Stomach (tissue), 8 donors: ENCODE measurements at regions not wholly inside any gene's neighbourhood (a gene's known extent, or its start where the extent isn't known, plus 50 kb on each side); places are given as distances from the start of the nearest gene placed in this dataset.

Experiments used
- DNase-seq, 2 donors: peaks; one replicate each; pipeline versions ENCODE4 v3.0.0 to v3.0.0-alpha.2; 2013 to 2019
- H3K27ac ChIP-seq, 5 donors: fragments of 200-600 bp in 4 of 5; sonication (generic) in 4 of 5; one replicate each; pipeline ENCODE4 v1.5.1; 2013 to 2019; ENCODE audit warnings: mild to moderate bottlenecking in 1 of 5, moderate library complexity in 1 of 5
- H3K27me3 ChIP-seq, 3 donors: fragments of 200-600 bp; sonication (generic); one replicate each; pipeline ENCODE4 v1.5.1; 2017 to 2019; ENCODE audit warnings: mixed run types in 1 of 3
- H3K36me3 ChIP-seq, 4 donors: fragments of 200-600 bp; sonication (generic); 1 replicate in 3 of 4; 2 replicates in 1 of 4; pipeline ENCODE4 v1.5.1; 2016 to 2019
- H3K4me1 ChIP-seq, 4 donors: fragments of 200-600 bp; sonication (generic); one replicate each; pipeline ENCODE4 v1.5.1; 2016 to 2019
- H3K4me3 ChIP-seq, 4 donors: fragments of 200-600 bp; sonication (generic) in 3 of 4; one replicate each; pipeline ENCODE4 v1.5.1; 2016 to 2019; ENCODE audit warnings: mild to moderate bottlenecking in 1 of 4
- H3K9me3 ChIP-seq, 4 donors: fragments of 200-600 bp; sonication (generic); one replicate each; pipeline ENCODE4 v1.5.1; 2016 to 2019
- CTCF ChIP-seq, 7 experiments: fragments of 450-650 bp in 4 of 7; fragments of 200-600 bp in 3 of 7; sonication (generic) in 3 of 7; IDR thresholded peaks; one replicate each; pipeline ENCODE4 v1.5.1; 2016 to 2019; ENCODE audit warnings: antibody characterized with exemption in 7 of 7, control low read depth in 2 of 7, mild to moderate bottlenecking in 1 of 7
- EP300 ChIP-seq: sonication (generic); formaldehyde crosslinking; IDR thresholded peaks from one replicate; pipeline ENCODE4 v1.6.1; 2017; ENCODE audit warnings: antibody characterized with exemption
- POLR2A ChIP-seq, 4 donors: fragments of 450-650 bp; IDR thresholded peaks; one replicate each; pipeline ENCODE4 v1.6.1; 2016; ENCODE audit warnings: antibody characterized with exemption in 4 of 4, control low read depth in 2 of 4, mild to moderate bottlenecking in 1 of 4, moderate library complexity in 1 of 4
- POLR2AphosphoS5 ChIP-seq, 3 donors: sonication (generic); formaldehyde crosslinking; IDR thresholded peaks; one replicate each; pipeline ENCODE4 v1.6.1; 2016; ENCODE audit warnings: antibody characterized with exemption in 3 of 3
- WGBS, 5 donors: extraction: QIAGEN DNeasy Blood & Tissue Kit in 3 of 5; methylation state at CpG; one replicate each; pipeline versions ENCODE4 v1.1.5 to v1.1.7; 2013 to 2018; 5-methylcytosine and 5-hydroxymethylcytosine counted together
- intact Hi-C: fragments of 100-400 bp; cut with DNase I; formaldehyde crosslinking; loops from one replicate; pipeline ENCODE4 v1.15.1; 2023; ENCODE audit warnings: low total_unique reads
- donor health status: healthy with polysubstance abuse.
- donor health status: Bipolar disorder and iron deficiency.
- donor health status: healthy.

GRCh38 chr12:84561351-84561750 lies 351.2 kb downstream of the SLC6A15 start:
- no peaks in the 10 kb centered on the region for H3K4me1 ChIP-seq
- H3K4me3 ChIP-seq, result no peak overlapping the region
- H3K36me3 ChIP-seq, result no peaks in the 10 kb centered on the region
- H3K27me3 ChIP-seq, result no peaks in the 10 kb centered on the region
- intact Hi-C loops, result no loop called here
- DNase-seq, result peak in 1 of 2 donors; percentile 18
- H3K27ac ChIP-seq, result no peak overlapping the region
- 69 to 89% (median 83%) methylated on average over 1 of the region's 1 CpG for WGBS, 5 donors
- peaks cover 0 to 4% (median 2%) of the 10 kb centered on the region in 4 donors for H3K9me3 ChIP-seq
- TF ChIP-seq POLR2AphosphoS5 (IDR thresholded peaks at IDR 0.05) (no peak), EP300 (no peak), CTCF (IDR thresholded peaks at IDR 0.05) (no peak), POLR2A (IDR thresholded peaks at IDR 0.05) (no peak)

- WGBS, 5 donors, result 93 to 98% (median 93%) methylated on average over 15 of the region's 15 CpGs
- no peaks in the 10 kb centered on the region for H3K27me3 ChIP-seq
- H3K9me3 ChIP-seq, result peaks cover 0 to 3% (median under 1%) of the 10 kb centered on the region in 4 donors
- no peak overlapping the region for H3K4me3 ChIP-seq
- no peak overlapping the region for H3K27ac ChIP-seq
- H3K4me1 ChIP-seq, result no peaks in the 10 kb centered on the region
- intact Hi-C loops, result no loop called here
- no peak for DNase-seq
- H3K36me3 ChIP-seq, result no peaks in the 10 kb centered on the region
- TF ChIP-seq POLR2AphosphoS5 (IDR thresholded peaks at IDR 0.05), result no peak
- no peak for TF ChIP-seq CTCF (IDR thresholded peaks at IDR 0.05)
- no peak for TF ChIP-seq POLR2A (IDR thresholded peaks at IDR 0.05)
- TF ChIP-seq EP300, result no peak
Measured at GRCh38 chr12:84554199-84554723, 358.3 kb downstream of the SLC6A15 start.

- TF ChIP-seq POLR2A (IDR thresholded peaks at IDR 0.05) (no peak), POLR2AphosphoS5 (IDR thresholded peaks at IDR 0.05) (no peak), CTCF (IDR thresholded peaks at IDR 0.05) (no peak), EP300 (no peak)
- intact Hi-C loops, result no loop called here
- Histone ChIP-seq H3K27ac (no peak overlapping the region), H3K4me3 (no peak overlapping the region), H3K27me3 (no peaks in the 10 kb centered on the region), H3K9me3 (peaks cover 0 to 3% (median 0%) of the 10 kb centered on the region in 4 donors), H3K4me1 (no peaks in the 10 kb centered on the region), H3K36me3 (no peaks in the 10 kb centered on the region)
- DNase-seq, result no peak
- 89 to 95% (median 92%) methylated on average over 5 of the region's 5 CpGs for WGBS, 5 donors
Measured at GRCh38 chr12:84553331-84554117, 359.1 kb downstream of the SLC6A15 start.

GRCh38 chr12:84551373-84551772 lies 361.2 kb downstream of the SLC6A15 start:
- no peak for DNase-seq
- no peak for TF ChIP-seq CTCF (IDR thresholded peaks at IDR 0.05)
- no peak for TF ChIP-seq POLR2A (IDR thresholded peaks at IDR 0.05)
- TF ChIP-seq POLR2AphosphoS5 (IDR thresholded peaks at IDR 0.05), result no peak
- TF ChIP-seq EP300, result no peak
- WGBS, 5 donors, result 83 to 100% (median 93%) methylated on average over 1 of the region's 1 CpG
- Histone ChIP-seq H3K27ac (no peak overlapping the region), H3K4me1 (no peaks in the 10 kb centered on the region), H3K27me3 (no peaks in the 10 kb centered on the region), H3K4me3 (no peak overlapping the region), H3K9me3 (peaks cover 0 to 6% (median 0%) of the 10 kb centered on the region in 4 donors), H3K36me3 (no peaks in the 10 kb centered on the region)
- intact Hi-C loops, result no loop called here
